ENCODE measurements at regions not wholly inside any gene's neighbourhood (a gene's known extent, or its start where the extent isn't known, plus 50 kb on each side); places are given as distances from the start of the nearest gene placed in this dataset.
"Not testable (repeated sequence)": the region's sequence is repeated elsewhere in the genome, so short reads cannot be mapped to it uniquely, and the experiment has no call there.

- H3K36me3 ChIP-seq (ENCODE audit: control insufficient read depth, insufficient read depth, low read length) = no peaks in the 10 kb centered on the region
- H3K27ac ChIP-seq (ENCODE audit: low read depth, low read length) = no peak overlapping the region
- H3K4me3 ChIP-seq (ENCODE audit: low read depth, low read length) = no peak overlapping the region
- peaks cover 4% of the 10 kb centered on the region; the same call in 1 of the 2 replicates for H3K9me3 ChIP-seq (ENCODE audit: control insufficient read depth, insufficient read depth, low read depth, low read length)
- peaks cover 3% of the 10 kb centered on the region; the same call in 1 of the 2 replicates for H3K4me1 ChIP-seq (ENCODE audit: control insufficient read depth, insufficient read depth, low read length)
- H3K27me3 ChIP-seq (ENCODE audit: control insufficient read depth, insufficient read depth, low read length) = no peaks in the 10 kb centered on the region
- no peak overlapping the region for H3K9ac ChIP-seq (ENCODE audit: low read length)
Measured at GRCh38 chr14:34051966-34052657, 101.2 kb upstream of the EGLN3 start.

GRCh38 chr14:34050606-34051005, 99.7 kb upstream of the EGLN3 start:
- Histone ChIP-seq H3K27ac (ENCODE audit: low read depth, low read length) (no peak overlapping the region), H3K4me3 (ENCODE audit: low read depth, low read length) (no peak overlapping the region), H3K9me3 (ENCODE audit: control insufficient read depth, insufficient read depth, low read depth, low read length) (peaks cover 9% of the 10 kb centered on the region; the same call in 1 of the 2 replicates), H3K4me1 (ENCODE audit: control insufficient read depth, insufficient read depth, low read length) (peaks cover 3% of the 10 kb centered on the region; the same call in 1 of the 2 replicates), H3K9ac (ENCODE audit: low read length) (no peak overlapping the region), H3K36me3 (ENCODE audit: control insufficient read depth, insufficient read depth, low read length) (no peaks in the 10 kb centered on the region), H3K27me3 (ENCODE audit: control insufficient read depth, insufficient read depth, low read length) (no peaks in the 10 kb centered on the region)

GRCh38 chr14:34049790-34050189, 98.9 kb upstream of the EGLN3 start:
- Histone ChIP-seq H3K27me3 (ENCODE audit: control insufficient read depth, insufficient read depth, low read length) (no peaks in the 10 kb centered on the region), H3K4me3 (ENCODE audit: low read depth, low read length) (no peak overlapping the region), H3K27ac (ENCODE audit: low read depth, low read length) (no peak overlapping the region), H3K9ac (ENCODE audit: low read length) (no peak overlapping the region), H3K4me1 (ENCODE audit: control insufficient read depth, insufficient read depth, low read length) (peaks cover 3% of the 10 kb centered on the region; the same call in 1 of the 2 replicates), H3K9me3 (ENCODE audit: control insufficient read depth, insufficient read depth, low read depth, low read length) (peaks cover 9% of the 10 kb centered on the region; the same call in 1 of the 2 replicates), H3K36me3 (ENCODE audit: control insufficient read depth, insufficient read depth, low read length) (no peaks in the 10 kb centered on the region)

DNA sequence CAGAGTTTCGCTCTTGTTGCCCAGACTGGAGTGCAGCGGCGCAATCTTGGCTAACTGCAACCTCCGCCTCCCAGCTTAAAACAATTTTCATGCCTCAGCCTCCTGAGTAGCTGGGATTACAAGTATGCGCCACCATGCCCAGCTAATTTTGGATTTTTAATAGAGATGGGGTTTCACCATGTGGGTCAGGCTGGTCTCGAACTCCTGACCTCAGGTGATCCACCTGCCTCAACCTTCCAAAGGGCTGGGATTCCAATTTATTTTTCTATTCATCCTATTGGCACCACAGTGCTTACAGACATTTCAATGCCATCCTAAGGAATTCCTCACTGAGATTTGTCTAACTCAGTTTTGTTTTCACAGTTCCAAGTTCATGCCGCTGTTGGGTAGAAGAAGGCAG, 98.3 kb upstream of the EGLN3 start:
- H3K27ac ChIP-seq (ENCODE audit: low read depth, low read length); H3K27me3 ChIP-seq (ENCODE audit: control insufficient read depth, insufficient read depth, low read length); H3K4me1 ChIP-seq (ENCODE audit: control insufficient read depth, insufficient read depth, low read length); H3K9ac ChIP-seq (ENCODE audit: low read length); H3K4me3 ChIP-seq (ENCODE audit: low read depth, low read length); H3K9me3 ChIP-seq (ENCODE audit: control insufficient read depth, insufficient read depth, low read depth, low read length); H3K36me3 ChIP-seq (ENCODE audit: control insufficient read depth, insufficient read depth, low read length): not testable (repeated sequence)

GRCh38 chr14:34046799-34047520, 96.1 kb upstream of the EGLN3 start:
- Histone ChIP-seq H3K4me1 (ENCODE audit: control insufficient read depth, insufficient read depth, low read length) (peaks cover 8% of the 10 kb centered on the region), H3K36me3 (ENCODE audit: control insufficient read depth, insufficient read depth, low read length) (no peaks in the 10 kb centered on the region), H3K9me3 (ENCODE audit: control insufficient read depth, insufficient read depth, low read depth, low read length) (peaks cover 9% of the 10 kb centered on the region; the same call in 1 of the 2 replicates), H3K9ac (ENCODE audit: low read length) (no peak overlapping the region), H3K27ac (ENCODE audit: low read depth, low read length) (no peak overlapping the region), H3K27me3 (ENCODE audit: control insufficient read depth, insufficient read depth, low read length) (no peaks in the 10 kb centered on the region), H3K4me3 (ENCODE audit: low read depth, low read length) (no peak overlapping the region)

DNA sequence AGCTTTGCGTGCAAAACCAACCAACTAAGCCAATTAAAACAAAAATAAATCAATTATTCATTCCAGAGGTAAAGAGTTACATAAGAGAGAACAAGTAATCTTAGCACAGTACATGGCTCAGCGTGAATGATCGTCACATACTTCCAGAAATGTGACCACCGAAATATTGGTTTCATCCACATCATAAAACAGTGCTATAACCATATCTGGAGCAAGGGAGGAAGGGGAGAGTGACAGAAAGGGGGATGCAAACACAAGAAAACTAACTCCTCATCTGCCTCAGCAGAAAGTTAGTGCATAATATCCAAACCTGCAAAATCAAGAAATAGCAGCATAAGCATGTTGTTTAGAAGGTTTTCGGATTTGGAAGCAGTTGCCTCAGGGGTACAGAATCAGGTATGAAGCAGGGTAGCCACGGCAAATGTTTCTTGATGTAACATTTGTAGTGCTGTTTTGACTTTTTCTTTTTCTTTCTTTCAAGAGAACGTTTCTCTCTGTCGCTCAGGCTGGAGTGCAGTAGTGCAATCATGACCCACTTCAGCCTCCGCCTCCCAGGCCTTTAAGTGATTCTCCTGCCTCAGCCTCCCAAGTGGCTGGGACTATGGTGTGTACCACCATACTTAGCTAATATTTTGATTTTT, 93.9 kb upstream of the EGLN3 start:
- Histone ChIP-seq H3K9me3 (ENCODE audit: control insufficient read depth, insufficient read depth, low read depth, low read length) (peaks cover 9% of the 10 kb centered on the region; the same call in 1 of the 2 replicates), H3K27ac (ENCODE audit: low read depth, low read length) (no peak overlapping the region), H3K4me1 (ENCODE audit: control insufficient read depth, insufficient read depth, low read length) (peaks cover 8% of the 10 kb centered on the region), H3K36me3 (ENCODE audit: control insufficient read depth, insufficient read depth, low read length) (no peaks in the 10 kb centered on the region), H3K4me3 (ENCODE audit: low read depth, low read length) (no peak overlapping the region), H3K9ac (ENCODE audit: low read length) (no peak overlapping the region), H3K27me3 (ENCODE audit: control insufficient read depth, insufficient read depth, low read length) (no peaks in the 10 kb centered on the region)

GRCh38 chr14:34044373-34044637, 93.4 kb upstream of the EGLN3 start:
- H3K9ac ChIP-seq (ENCODE audit: low read length) = no peak overlapping the region
- H3K36me3 ChIP-seq (ENCODE audit: control insufficient read depth, insufficient read depth, low read length) = no peaks in the 10 kb centered on the region
- no peaks in the 10 kb centered on the region for H3K27me3 ChIP-seq (ENCODE audit: control insufficient read depth, insufficient read depth, low read length)
- H3K4me3 ChIP-seq (ENCODE audit: low read depth, low read length) = no peak overlapping the region
- H3K27ac ChIP-seq (ENCODE audit: low read depth, low read length) = no peak overlapping the region
- peaks cover 9% of the 10 kb centered on the region; the same call in 1 of the 2 replicates for H3K9me3 ChIP-seq (ENCODE audit: control insufficient read depth, insufficient read depth, low read depth, low read length)
- peaks cover 8% of the 10 kb centered on the region for H3K4me1 ChIP-seq (ENCODE audit: control insufficient read depth, insufficient read depth, low read length)

- Histone ChIP-seq H3K27ac (ENCODE audit: low read depth, low read length) (no peak overlapping the region), H3K27me3 (ENCODE audit: control insufficient read depth, insufficient read depth, low read length) (no peaks in the 10 kb centered on the region), H3K9ac (ENCODE audit: low read length) (no peak overlapping the region), H3K4me1 (ENCODE audit: control insufficient read depth, insufficient read depth, low read length) (peaks cover 8% of the 10 kb centered on the region), H3K9me3 (ENCODE audit: control insufficient read depth, insufficient read depth, low read depth, low read length) (peaks cover 9% of the 10 kb centered on the region; the same call in 1 of the 2 replicates), H3K36me3 (ENCODE audit: control insufficient read depth, insufficient read depth, low read length) (no peaks in the 10 kb centered on the region), H3K4me3 (ENCODE audit: low read depth, low read length) (no peak overlapping the region; the same call in 1 of the 2 replicates)
Measured at GRCh38 chr14:34043627-34044372, 92.9 kb upstream of the EGLN3 start.

DNA sequence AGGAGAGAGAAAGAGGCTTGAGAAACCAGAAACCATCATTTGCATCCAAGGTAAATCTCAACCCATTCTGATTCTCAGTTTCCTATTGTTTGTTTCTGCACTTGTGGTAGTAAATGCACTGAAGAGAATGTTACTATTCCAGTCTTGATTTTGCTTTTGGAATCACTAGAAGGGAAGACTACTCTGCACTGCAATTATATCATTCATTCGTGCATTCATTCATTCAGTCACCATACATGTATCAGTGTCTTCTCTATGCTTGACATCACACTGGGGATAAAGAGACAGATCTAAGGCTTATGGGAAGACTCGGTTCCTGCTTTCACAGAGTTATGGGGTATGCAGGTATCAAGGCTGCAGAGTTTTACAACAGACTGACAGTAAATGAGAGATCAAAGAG, 90.3 kb upstream of the EGLN3 start:
- Histone ChIP-seq H3K4me3 (ENCODE audit: low read depth, low read length) (no peak overlapping the region), H3K9me3 (ENCODE audit: control insufficient read depth, insufficient read depth, low read depth, low read length) (no peaks in the 10 kb centered on the region), H3K9ac (ENCODE audit: low read length) (no peak overlapping the region), H3K27me3 (ENCODE audit: control insufficient read depth, insufficient read depth, low read length) (no peaks in the 10 kb centered on the region), H3K4me1 (ENCODE audit: control insufficient read depth, insufficient read depth, low read length) (peaks cover 8% of the 10 kb centered on the region), H3K27ac (ENCODE audit: low read depth, low read length) (no peak overlapping the region), H3K36me3 (ENCODE audit: control insufficient read depth, insufficient read depth, low read length) (no peaks in the 10 kb centered on the region)

DNA sequence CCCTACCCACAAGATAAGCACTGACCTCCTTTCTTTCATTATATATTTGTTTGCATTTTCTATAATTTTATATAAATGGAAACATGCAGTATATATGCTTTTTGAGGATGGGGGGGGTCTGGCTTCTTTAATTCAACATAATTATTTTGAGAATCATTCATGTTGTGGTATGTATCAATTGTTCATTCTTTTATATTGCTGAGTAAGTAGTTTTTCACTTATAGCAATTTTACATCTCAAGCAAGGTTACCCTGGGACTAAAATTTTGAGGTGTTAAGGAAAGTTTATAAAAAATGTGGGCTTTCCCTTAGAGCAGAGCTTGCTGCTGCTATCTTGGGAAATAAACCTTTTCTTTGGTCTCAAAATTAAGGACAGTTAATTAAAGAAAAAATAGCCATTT, 89.9 kb upstream of the EGLN3 start:
- no peak overlapping the region for H3K4me3 ChIP-seq (ENCODE audit: low read depth, low read length)
- no peaks in the 10 kb centered on the region for H3K36me3 ChIP-seq (ENCODE audit: control insufficient read depth, insufficient read depth, low read length)
- peaks cover 8% of the 10 kb centered on the region for H3K4me1 ChIP-seq (ENCODE audit: control insufficient read depth, insufficient read depth, low read length)
- no peaks in the 10 kb centered on the region for H3K27me3 ChIP-seq (ENCODE audit: control insufficient read depth, insufficient read depth, low read length)
- H3K9ac ChIP-seq (ENCODE audit: low read length) = no peak overlapping the region
- H3K9me3 ChIP-seq (ENCODE audit: control insufficient read depth, insufficient read depth, low read depth, low read length) = no peaks in the 10 kb centered on the region
- no peak overlapping the region for H3K27ac ChIP-seq (ENCODE audit: low read depth, low read length)
